IMR-90 (cell line): ENCODE measurements at regions not wholly inside any gene's neighbourhood (a gene's known extent, or its start where the extent isn't known, plus 50 kb on each side); places are given as distances from the start of the nearest gene placed in this dataset.

Experiments used
- ATAC-seq: fragments of 200-7000 bp; cut with Tn5 transposase; 2 replicates; pipeline ENCODE4 v1.9.1; 2020; ENCODE audit warnings: low read depth, mild to moderate bottlenecking, moderate library complexity
- BruUV-seq: library from RNA; stranded (reverse); fragments of 400-500 nt; replicated peaks from 2 replicates; lab custom pipeline; 2021; lab: Mats Ljungman, UMichigan
- CTCF ChIA-PET: fragments of 300-600 bp; formaldehyde crosslinking; extraction: SDS; loops from one replicate; lab custom pipeline; 2021; ENCODE audit warnings: antibody characterized with exemption; lab: Yijun Ruan, JAX
- POLR2A ChIA-PET: fragments of 300-600 bp; sonication (Branson Sonifier 250); formaldehyde crosslinking; loops from one replicate; lab custom pipeline; 2022; ENCODE audit warnings: antibody characterized with exemption; ENCODE audit not compliant: unreplicated experiment; lab: Charles Lee
- DNase-seq: peaks from one replicate; pipeline ENCODE4 v3.0.0; 2013
- H2AFZ ChIP-seq: replicated peaks from 2 replicates; pipeline ENCODE3; 2013; ENCODE audit warnings: low read length, mild to moderate bottlenecking; ENCODE audit not compliant: poor library complexity
- H2AK5ac ChIP-seq: 2 replicates; pipeline ENCODE4 v1.6.1; 2013; ENCODE audit warnings: low read depth, low read length, inconsistent platforms
- H2AK9ac ChIP-seq: replicated peaks from 2 replicates; pipeline ENCODE3; 2013; ENCODE audit warnings: mild to moderate bottlenecking, low read depth, low read length, moderate library complexity; ENCODE audit not compliant: poor library complexity
- H2BK120ac ChIP-seq: 2 replicates; pipeline ENCODE4 v1.6.1; 2013; ENCODE audit warnings: low read depth, low read length, inconsistent platforms
- H2BK15ac ChIP-seq: 3 replicates; pipeline ENCODE4 v1.6.1; 2013; ENCODE audit warnings: low read depth, low read length, inconsistent platforms
- H2BK20ac ChIP-seq: 2 replicates; pipeline ENCODE4 v1.6.1; 2013; ENCODE audit warnings: low read depth, mild to moderate bottlenecking, inconsistent platforms, low read length, moderate library complexity
- H2BK5ac ChIP-seq: 2 replicates; pipeline ENCODE4 v1.6.1; 2013; ENCODE audit warnings: mild to moderate bottlenecking, low read depth, low read length, inconsistent platforms; ENCODE audit not compliant: poor library complexity, severe bottlenecking
- H3K14ac ChIP-seq: replicated peaks from 2 replicates; pipeline ENCODE4 v1.6.1; 2013; ENCODE audit warnings: low read depth, low read length, inconsistent platforms
- H3K18ac ChIP-seq: 2 replicates; pipeline ENCODE4 v1.6.1; 2013; ENCODE audit warnings: low read depth, low read length, control low read depth
- H3K23ac ChIP-seq: 2 replicates; pipeline ENCODE4 v1.6.1; 2013; ENCODE audit warnings: low read depth, low read length, inconsistent platforms
- H3K27ac ChIP-seq: 2 replicates; pipeline ENCODE4 v1.5.1; 2013; ENCODE audit warnings: mild to moderate bottlenecking, control low read depth, low read length; ENCODE audit not compliant: insufficient read depth
- H3K27me3 ChIP-seq: 2 replicates; pipeline ENCODE4 v1.6.1; 2013; ENCODE audit warnings: low read length; ENCODE audit not compliant: control insufficient read depth, insufficient read depth
- H3K36me3 ChIP-seq: 2 replicates; pipeline ENCODE4 v1.6.1; 2013; ENCODE audit warnings: low read length, mixed read lengths; ENCODE audit not compliant: control insufficient read depth, insufficient read depth
- H3K4ac ChIP-seq: 2 replicates; pipeline ENCODE4 v1.6.1; 2013; ENCODE audit warnings: low read depth, low read length, inconsistent platforms
- H3K4me1 ChIP-seq: 2 replicates; pipeline ENCODE4 v1.6.1; 2013; ENCODE audit warnings: low read length, mixed read lengths; ENCODE audit not compliant: control insufficient read depth, insufficient read depth
- H3K4me2 ChIP-seq: 2 replicates; pipeline ENCODE4 v1.6.1; 2013; ENCODE audit warnings: low read depth, mild to moderate bottlenecking, control low read depth, low read length, moderate library complexity
- H3K4me3 ChIP-seq: 2 replicates; pipeline ENCODE4 v1.5.1; 2013; ENCODE audit warnings: low read depth, mild to moderate bottlenecking, control low read depth, low read length, moderate library complexity; ENCODE audit not compliant: insufficient read depth
- H3K56ac ChIP-seq: 2 replicates; pipeline ENCODE4 v1.6.1; 2013; ENCODE audit warnings: low read length, inconsistent platforms; ENCODE audit not compliant: insufficient read depth; ENCODE audit errors: extremely low read depth
- H3K79me1 ChIP-seq, 2 experiments: 2 replicates each; pipeline ENCODE4 v1.6.1; 2013; ENCODE audit warnings: low read length in 2 of 2, inconsistent platforms in 1 of 2, low read depth in 1 of 2
- H3K9ac ChIP-seq: 2 replicates; pipeline ENCODE4 v1.6.1; 2013; ENCODE audit warnings: low read depth, low read length, control low read depth
- H3K9me1 ChIP-seq: 2 replicates; pipeline ENCODE4 v1.6.1; 2013; ENCODE audit warnings: low read length, inconsistent platforms; ENCODE audit not compliant: insufficient read depth
- H3K9me3 ChIP-seq: 2 replicates; pipeline ENCODE4 v1.6.1; 2013; ENCODE audit warnings: low read length; ENCODE audit not compliant: control insufficient read depth, insufficient read depth
- H4K20me1 ChIP-seq: 2 replicates; pipeline ENCODE4 v1.6.1; 2013; ENCODE audit warnings: low read length, inconsistent platforms; ENCODE audit not compliant: insufficient read depth
- H4K5ac ChIP-seq: 2 replicates; pipeline ENCODE4 v1.6.1; 2013; ENCODE audit warnings: mild to moderate bottlenecking, low read depth, low read length, control low read depth
- H4K8ac ChIP-seq, 2 experiments: 2 replicates each; pipeline ENCODE4 v1.6.1; 2013; ENCODE audit warnings: low read depth in 2 of 2, low read length in 2 of 2, control low read depth in 1 of 2, inconsistent platforms in 1 of 2
- H4K91ac ChIP-seq: 2 replicates; pipeline ENCODE4 v1.6.1; 2013; ENCODE audit warnings: low read depth, low read length, inconsistent platforms; ENCODE audit not compliant: insufficient read depth
- CEBPB ChIP-seq: IDR thresholded peaks from 2 replicates; pipeline ENCODE4 v1.6.1; 2012; ENCODE audit warnings: low read depth, low read length, improper control_type of control experiment
- MAFK ChIP-seq: IDR thresholded peaks from 2 replicates; pipeline ENCODE4 v1.6.1; 2012; ENCODE audit warnings: low read depth, low read length, improper control_type of control experiment
- RFX5 ChIP-seq: IDR thresholded peaks from 2 replicates; pipeline ENCODE4 v1.8.0; 2012; ENCODE audit warnings: low read depth, mild to moderate bottlenecking, low read length, moderate library complexity
- WGBS, 2 experiments: methylation state at CpG; one replicate each; pipeline versions ENCODE4 v1.1.5 to v1.1.7; 2013; ENCODE audit warnings: missing lambda C conversion rate in 2 of 2; ENCODE audit not compliant: insufficient read length in 1 of 2; ENCODE audit errors: extremely low coverage in 2 of 2; 5-methylcytosine and 5-hydroxymethylcytosine counted together
- dilution Hi-C: fragments of 300-500 bp; cut with HindIII; formaldehyde crosslinking; loops from one replicate; pipeline ENCODE4 v1.14.3; 2018; ENCODE audit warnings: low sequenced_read_pairs; ENCODE audit not compliant: unreplicated experiment
- in situ Hi-C: fragments of 300-500 bp; cut with MboI; formaldehyde crosslinking; loops from 3 replicates; pipeline ENCODE4 v1.14.3; 2019; ENCODE audit warnings: low sequenced_read_pairs, inconsistent platforms, mixed read lengths
- intact Hi-C: fragments of 100-400 bp; cut with micrococcal nuclease; formaldehyde crosslinking; loops from 2 replicates; pipeline ENCODE4 v1.10.0; 2022

- ChIA-PET CTCF (no interaction called here), POLR2A (no interaction called here)
- Histone ChIP-seq H3K4ac (no peak overlapping the region), H2BK5ac (no peak overlapping the region), H4K8ac (no peak overlapping the region), H3K9ac (no peak overlapping the region), H2AFZ (no peak overlapping the region), H3K27ac (no peak overlapping the region), H4K20me1 (no peaks in the 10 kb centered on the region), H4K91ac (no peak overlapping the region), H2BK120ac (no peak overlapping the region), H3K4me3 (no peak overlapping the region), H3K27me3 (no peaks in the 10 kb centered on the region), H3K14ac (no peak overlapping the region), H2AK9ac (no peak overlapping the region), H4K5ac (no peak overlapping the region), H3K9me1 (no peaks in the 10 kb centered on the region), H2BK15ac (no peak overlapping the region), H2BK20ac (no peak overlapping the region), H3K23ac (no peak overlapping the region), H3K9me3 (no peaks in the 10 kb centered on the region), H2AK5ac (no peak overlapping the region), H3K36me3 (no peaks in the 10 kb centered on the region), H3K18ac (no peak overlapping the region), H3K79me1 (no peaks in the 10 kb centered on the region), H3K4me2 (no peak overlapping the region), H3K56ac (no peak overlapping the region), H3K4me1 (no peaks in the 10 kb centered on the region)
- intact Hi-C loops (no loop called here), dilution Hi-C loops (no loop called here), in situ Hi-C loops (no loop called here)
- TF ChIP-seq MAFK (peak; percentile 72), RFX5 (no peak), CEBPB (no peak)
- WGBS, 2 experiments: no CpG with 5 or more reads among the region's 6 CpGs
- no TSS peak for BruUV-seq
- DNase-seq (no peak), ATAC-seq (no peak)
Observed at GRCh38 chr20:5376228-5376627, 59.5 kb upstream of the PROKR2 start.
